ENCODE measurements at regions not wholly inside any gene's neighbourhood (a gene's known extent, or its start where the extent isn't known, plus 50 kb on each side); places are given as distances from the start of the nearest gene placed in this dataset.
"Not testable (repeated sequence)": the region's sequence is repeated elsewhere in the genome, so short reads cannot be mapped to it uniquely, and the experiment has no call there.

DNA sequence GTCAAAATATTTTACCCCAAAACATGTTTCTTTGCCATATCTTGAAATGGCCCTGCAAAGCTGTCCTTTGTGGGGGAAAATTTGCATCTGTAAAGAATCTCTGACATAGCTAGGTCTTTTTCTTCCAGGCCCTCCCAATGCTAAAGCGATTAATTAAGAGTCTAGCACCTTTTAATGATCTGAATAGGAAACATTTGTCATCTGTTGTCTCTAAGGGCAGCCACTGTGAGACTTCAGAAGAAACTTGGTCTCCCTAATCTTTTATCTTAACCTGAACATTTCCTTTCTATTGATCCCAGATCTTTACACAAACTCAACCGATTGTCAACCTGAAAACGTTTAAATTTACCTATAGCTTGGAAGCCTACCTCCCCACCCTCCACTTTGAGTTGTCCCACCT is 731.6 kb upstream of the AUTS2 start:
- not testable (repeated sequence) for H3K4me2 ChIP-seq; H3K4me1 ChIP-seq (ENCODE audit: insufficient read depth); H4K20me1 ChIP-seq (replicated peaks; ENCODE audit: insufficient read depth); H3K4me3 ChIP-seq; H3F3A ChIP-seq (replicated peaks; ENCODE audit: low read depth); H3K79me2 ChIP-seq (replicated peaks; ENCODE audit: insufficient read depth); H3K27me3 ChIP-seq (ENCODE audit: insufficient read depth); ATAC-seq; H2AFZ ChIP-seq; H3K9me2 ChIP-seq (ENCODE audit: insufficient read depth); H3K27me3 Mint-ChIP-seq (ENCODE audit: insufficient read depth, low read depth, poor library complexity); H3K27ac ChIP-seq (ENCODE audit: low read depth); H3K36me3 ChIP-seq (ENCODE audit: insufficient read depth); H3K4me3 Mint-ChIP-seq; H3K4me1 Mint-ChIP-seq; DNase-seq (ENCODE audit: low spot score); H3K27ac Mint-ChIP-seq
- peaks cover 98% of the 10 kb centered on the region for H3K9me3 Mint-ChIP-seq
- H3K36me3 Mint-ChIP-seq (ENCODE audit: low read depth) = peaks cover 43% of the 10 kb centered on the region

DNA sequence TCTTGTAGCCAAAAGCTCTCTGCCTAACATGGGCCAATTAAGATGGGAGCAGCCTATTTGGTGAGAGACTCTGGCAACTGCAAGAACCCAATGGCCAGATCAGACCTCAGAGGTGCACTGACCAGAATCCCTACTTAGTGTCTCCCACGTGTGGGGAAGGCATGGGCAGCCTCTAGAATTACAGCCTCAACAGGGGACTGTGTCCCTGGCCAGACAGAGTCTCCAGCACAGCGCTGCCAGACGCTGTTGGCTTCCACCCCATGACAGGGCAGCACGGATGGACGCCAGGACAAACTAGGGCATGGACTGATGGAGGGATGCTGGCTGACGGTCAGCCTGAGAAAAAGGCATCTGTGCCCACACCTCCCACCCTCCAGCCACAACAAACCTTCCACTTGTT is 729.3 kb upstream of the AUTS2 start:
- Histone ChIP-seq H3K79me2 (replicated peaks; ENCODE audit: insufficient read depth) (no peaks in the 10 kb centered on the region), H3K4me3 (no peak overlapping the region), H3K9me2 (ENCODE audit: insufficient read depth) (no peaks in the 10 kb centered on the region), H3K36me3 (ENCODE audit: insufficient read depth) (no peaks in the 10 kb centered on the region), H3K4me2 (no peak overlapping the region), H3K27ac (ENCODE audit: low read depth) (no peak overlapping the region), H4K20me1 (replicated peaks; ENCODE audit: insufficient read depth) (no peaks in the 10 kb centered on the region), H3F3A (replicated peaks; ENCODE audit: low read depth) (no peaks in the 10 kb centered on the region), H2AFZ (no peak overlapping the region), H3K4me1 (ENCODE audit: insufficient read depth) (peaks cover 8% of the 10 kb centered on the region), H3K27me3 (ENCODE audit: insufficient read depth) (no peaks in the 10 kb centered on the region)
- TF ChIP-seq, protein P1, sequence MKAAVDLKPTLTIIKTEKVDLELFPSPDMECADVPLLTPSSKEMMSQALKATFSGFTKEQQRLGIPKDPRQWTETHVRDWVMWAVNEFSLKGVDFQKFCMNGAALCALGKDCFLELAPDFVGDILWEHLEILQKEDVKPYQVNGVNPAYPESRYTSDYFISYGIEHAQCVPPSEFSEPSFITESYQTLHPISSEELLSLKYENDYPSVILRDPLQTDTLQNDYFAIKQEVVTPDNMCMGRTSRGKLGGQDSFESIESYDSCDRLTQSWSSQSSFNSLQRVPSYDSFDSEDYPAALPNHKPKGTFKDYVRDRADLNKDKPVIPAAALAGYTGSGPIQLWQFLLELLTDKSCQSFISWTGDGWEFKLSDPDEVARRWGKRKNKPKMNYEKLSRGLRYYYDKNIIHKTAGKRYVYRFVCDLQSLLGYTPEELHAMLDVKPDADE (IDR thresholded peaks at IDR 0.05) = no peak
- no peak for TF ChIP-seq ZNF114 (CRISPR knock-in tag; IDR thresholded peaks at IDR 0.05)
- no peak for TF ChIP-seq ZNF462 (CRISPR knock-in tag; IDR thresholded peaks at IDR 0.05)
- TF ChIP-seq POLR2AphosphoS5 (IDR thresholded peaks at IDR 0.05; ENCODE audit: low read depth) = no peak
- no peak for TF ChIP-seq EZH2phosphoT487 (IDR thresholded peaks at IDR 0.05; ENCODE audit: unreplicated experiment)
- TF ChIP-seq NANOG (IDR thresholded peaks at IDR 0.05; ENCODE audit: borderline replicate concordance) = no peak
- no peak overlapping the region for H3K27ac Mint-ChIP-seq
- DNase-seq (ENCODE audit: low spot score) (no peak), ATAC-seq (no peak)
- peaks cover 100% of the 10 kb centered on the region for H3K9me3 Mint-ChIP-seq
- peaks cover 5% of the 10 kb centered on the region for H3K27me3 Mint-ChIP-seq (ENCODE audit: insufficient read depth, low read depth, poor library complexity)
- no peaks in the 10 kb centered on the region; the same call in 2 of the 3 replicates for H3K4me1 Mint-ChIP-seq
- peaks cover 49% of the 10 kb centered on the region for H3K36me3 Mint-ChIP-seq (ENCODE audit: low read depth)
- no peak overlapping the region for H3K4me3 Mint-ChIP-seq
